Breast epithelium (tissue), 4 donors: ENCODE measurements at regions not wholly inside any gene's neighbourhood (a gene's known extent, or its start where the extent isn't known, plus 50 kb on each side); places are given as distances from the start of the nearest gene placed in this dataset.

ENCODE experiments used
- DNase-seq, 2 donors: peaks; one replicate each; pipeline ENCODE4 v3.0.0-alpha.2; 2019; ENCODE audit warnings: low spot score in 2 of 2
- H3K27ac ChIP-seq, 2 donors: fragments of 200-600 bp; sonication (generic) in 1 of 2; one replicate each; pipeline ENCODE4 v1.5.1; 2016 to 2019; ENCODE audit warnings: mild to moderate bottlenecking in 1 of 2
- H3K27me3 ChIP-seq, 2 donors: fragments of 200-600 bp; sonication (generic) in 1 of 2; one replicate each; pipeline versions ENCODE4 v1.5.1 to v1.6.0; 2017 to 2019; ENCODE audit warnings: control low read depth in 1 of 2, mild to moderate bottlenecking in 1 of 2
- H3K36me3 ChIP-seq: fragments of 200-600 bp; one replicate; pipeline ENCODE4 v1.5.1; 2019
- H3K4me1 ChIP-seq, 2 donors: fragments of 200-600 bp; sonication (generic); one replicate each; pipeline ENCODE4 v1.5.1; 2016 to 2019; ENCODE audit warnings: control low read depth in 1 of 2
- H3K4me3 ChIP-seq, 3 donors: fragments of 200-600 bp; sonication (generic); 1 replicate in 2 of 3; 2 replicates in 1 of 3; pipeline ENCODE4 v1.5.1; 2016 to 2019; ENCODE audit warnings: mild to moderate bottlenecking in 3 of 3, moderate library complexity in 2 of 3
- H3K9me3 ChIP-seq, 2 donors: fragments of 200-600 bp; sonication (generic) in 1 of 2; one replicate each; pipeline ENCODE4 v1.5.1; 2016 to 2019; ENCODE audit warnings: control low read depth in 1 of 2
- CTCF ChIP-seq, 3 donors: fragments of 450-650 bp; IDR thresholded peaks; one replicate each; pipeline ENCODE4 v1.5.1; 2016 to 2017; ENCODE audit warnings: antibody characterized with exemption in 3 of 3, mild to moderate bottlenecking in 3 of 3, moderate library complexity in 3 of 3
- POLR2A ChIP-seq: fragments of 450-650 bp; IDR thresholded peaks from one replicate; pipeline ENCODE4 v1.6.1; 2016; ENCODE audit warnings: antibody characterized with exemption, mild to moderate bottlenecking, moderate library complexity
- POLR2AphosphoS5 ChIP-seq, 3 donors: sonication (generic); formaldehyde crosslinking; IDR thresholded peaks; one replicate each; pipeline ENCODE4 v1.6.1; 2017; ENCODE audit warnings: antibody characterized with exemption in 3 of 3
- intact Hi-C: fragments of 100-400 bp; cut with DNase I; formaldehyde crosslinking; loops from one replicate; pipeline ENCODE4 v1.15.1; 2023; ENCODE audit warnings: low total_unique reads

- Histone ChIP-seq H3K9me3 (no peaks in the 10 kb centered on the region), H3K4me3 (no peak overlapping the region), H3K27me3 (no peaks in the 10 kb centered on the region), H3K36me3 (no peaks in the 10 kb centered on the region), H3K27ac (peak overlapping the region; percentile 27 to 59), H3K4me1 (no peaks in the 10 kb centered on the region)
- DNase-seq: peak in 1 of 2 donors; percentile 39
- intact Hi-C loops: no loop called here
- peak in 2 of 3 donors; percentile 37 to 86 for TF ChIP-seq POLR2AphosphoS5 (IDR thresholded peaks at IDR 0.05)
- no peak for TF ChIP-seq POLR2A
- TF ChIP-seq CTCF (IDR thresholded peaks at IDR 0.05): no peak
These were observed 214.7 kb downstream of the GAS1 start for GRCh38 chr9:86732514-86733171.

DNA sequence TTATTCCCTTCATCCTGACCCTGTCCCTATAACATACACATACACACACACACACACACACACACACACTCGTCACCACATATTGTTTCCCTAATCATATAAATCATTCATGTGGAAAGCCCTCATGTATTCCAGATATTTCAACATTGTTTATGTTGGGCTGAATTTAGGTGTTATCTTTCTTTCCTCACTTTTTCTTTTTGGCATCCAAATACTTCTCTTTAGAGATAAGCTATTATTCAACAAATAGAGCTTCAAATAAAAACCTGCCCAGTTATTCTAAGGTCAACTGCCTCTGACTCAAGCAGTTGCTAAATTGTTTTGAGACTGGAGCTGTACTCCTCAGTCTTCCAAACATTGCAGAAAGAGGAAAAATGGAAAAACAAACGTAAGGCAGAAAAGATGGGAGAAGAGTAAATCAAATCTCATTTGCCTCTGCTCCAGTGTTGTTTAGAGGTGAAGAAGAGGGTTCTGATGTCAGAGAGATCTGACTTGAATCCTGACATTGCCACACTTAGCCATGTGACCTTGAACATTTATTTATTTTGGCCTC lies 215.7 kb downstream of the GAS1 start:
- Histone ChIP-seq H3K4me3 (no peak overlapping the region), H3K4me1 (no peaks in the 10 kb centered on the region), H3K27ac (peak overlapping the region in 1 of 2 donors; percentile 27), H3K9me3 (no peaks in the 10 kb centered on the region), H3K27me3 (no peaks in the 10 kb centered on the region), H3K36me3 (no peaks in the 10 kb centered on the region)
- DNase-seq: no peak
- TF ChIP-seq CTCF (IDR thresholded peaks at IDR 0.05): no peak
- TF ChIP-seq POLR2AphosphoS5 (IDR thresholded peaks at IDR 0.05): peak in 2 of 3 donors; percentile 25 to 44
- intact Hi-C loops: no loop called here

- TF ChIP-seq POLR2AphosphoS5 (IDR thresholded peaks at IDR 0.05) (no peak), CTCF (IDR thresholded peaks at IDR 0.05) (no peak), POLR2A (no peak)
- Histone ChIP-seq H3K4me3 (no peak overlapping the region), H3K27ac (no peak overlapping the region), H3K36me3 (no peaks in the 10 kb centered on the region), H3K27me3 (no peaks in the 10 kb centered on the region), H3K9me3 (no peaks in the 10 kb centered on the region), H3K4me1 (no peaks in the 10 kb centered on the region)
- no peak for DNase-seq
- intact Hi-C loops: no loop called here
These were observed 217.0 kb downstream of the GAS1 start for GRCh38 chr9:86730163-86730928.

DNA sequence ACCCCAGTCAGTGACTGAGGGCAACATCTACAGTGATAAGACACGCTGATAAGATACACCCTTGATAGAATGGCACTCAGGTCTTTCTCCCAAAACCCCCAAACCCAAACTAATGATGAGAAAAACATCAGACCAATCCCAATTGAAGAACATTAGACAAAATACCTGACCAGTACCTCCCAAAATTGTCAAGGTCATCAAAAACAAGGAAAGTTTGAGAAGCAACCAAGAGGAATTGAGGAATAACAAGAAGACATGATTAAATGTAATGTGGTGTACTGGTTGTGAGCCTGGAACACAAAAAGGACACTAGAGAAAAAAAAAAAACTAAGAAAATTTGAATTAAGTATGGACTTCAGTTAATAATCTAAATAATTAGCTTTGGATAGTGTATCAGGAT lies 222.8 kb downstream of the GAS1 start:
- peaks cover 0 to 2% of the 10 kb centered on the region in 2 donors for H3K4me1 ChIP-seq
- no peak for DNase-seq
- H3K4me3 ChIP-seq: no peak overlapping the region
- H3K9me3 ChIP-seq: no peaks in the 10 kb centered on the region
- H3K27ac ChIP-seq: no peak overlapping the region
- intact Hi-C loops: no loop called here
- no peaks in the 10 kb centered on the region for H3K36me3 ChIP-seq
- no peaks in the 10 kb centered on the region for H3K27me3 ChIP-seq
- no peak for TF ChIP-seq POLR2A
- no peak for TF ChIP-seq CTCF (IDR thresholded peaks at IDR 0.05)
- TF ChIP-seq POLR2AphosphoS5 (IDR thresholded peaks at IDR 0.05): no peak

DNA sequence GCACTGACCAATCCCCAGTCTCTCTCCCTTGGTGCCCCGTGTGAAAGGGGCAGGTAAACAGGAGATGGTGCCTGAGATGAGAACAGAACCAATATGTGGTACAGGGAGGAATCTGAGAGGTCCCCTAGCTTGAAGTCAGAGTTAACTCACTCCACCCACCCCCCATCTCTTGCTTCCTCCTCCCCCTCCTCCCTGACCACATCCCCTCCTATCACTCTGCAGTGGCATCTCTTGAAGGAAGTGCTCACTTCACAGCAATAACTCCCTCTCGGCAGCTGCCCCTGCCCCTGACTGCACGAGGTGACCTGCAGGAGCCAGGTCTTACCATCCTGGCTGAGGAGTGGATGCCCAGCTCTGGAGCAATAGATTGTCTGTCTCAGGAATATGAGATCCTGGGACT lies 224.0 kb downstream of the GAS1 start:
- no peaks in the 10 kb centered on the region for H3K36me3 ChIP-seq
- intact Hi-C loops: no loop called here
- H3K27me3 ChIP-seq: no peaks in the 10 kb centered on the region
- TF ChIP-seq CTCF (IDR thresholded peaks at IDR 0.05): no peak
- no peak for TF ChIP-seq POLR2A
- no peak for TF ChIP-seq POLR2AphosphoS5 (IDR thresholded peaks at IDR 0.05)
- no peaks in the 10 kb centered on the region for H3K9me3 ChIP-seq
- H3K27ac ChIP-seq: peak overlapping the region; percentile 85 to 95
- H3K4me1 ChIP-seq: peaks cover 0 to 2% of the 10 kb centered on the region in 2 donors
- H3K4me3 ChIP-seq: no peak overlapping the region
- no peak for DNase-seq
